ENCODE measurements at regions not wholly inside any gene's neighbourhood (a gene's known extent, or its start where the extent isn't known, plus 50 kb on each side); places are given as distances from the start of the nearest gene placed in this dataset.

- TF ChIP-seq, protein P1, sequence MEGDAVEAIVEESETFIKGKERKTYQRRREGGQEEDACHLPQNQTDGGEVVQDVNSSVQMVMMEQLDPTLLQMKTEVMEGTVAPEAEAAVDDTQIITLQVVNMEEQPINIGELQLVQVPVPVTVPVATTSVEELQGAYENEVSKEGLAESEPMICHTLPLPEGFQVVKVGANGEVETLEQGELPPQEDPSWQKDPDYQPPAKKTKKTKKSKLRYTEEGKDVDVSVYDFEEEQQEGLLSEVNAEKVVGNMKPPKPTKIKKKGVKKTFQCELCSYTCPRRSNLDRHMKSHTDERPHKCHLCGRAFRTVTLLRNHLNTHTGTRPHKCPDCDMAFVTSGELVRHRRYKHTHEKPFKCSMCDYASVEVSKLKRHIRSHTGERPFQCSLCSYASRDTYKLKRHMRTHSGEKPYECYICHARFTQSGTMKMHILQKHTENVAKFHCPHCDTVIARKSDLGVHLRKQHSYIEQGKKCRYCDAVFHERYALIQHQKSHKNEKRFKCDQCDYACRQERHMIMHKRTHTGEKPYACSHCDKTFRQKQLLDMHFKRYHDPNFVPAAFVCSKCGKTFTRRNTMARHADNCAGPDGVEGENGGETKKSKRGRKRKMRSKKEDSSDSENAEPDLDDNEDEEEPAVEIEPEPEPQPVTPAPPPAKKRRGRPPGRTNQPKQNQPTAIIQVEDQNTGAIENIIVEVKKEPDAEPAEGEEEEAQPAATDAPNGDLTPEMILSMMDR (IDR thresholded peaks at IDR 0.05): no peak
- TF ChIP-seq POLR2A (IDR thresholded peaks at IDR 0.05): no peak
These were observed 61.7 kb upstream of the DCAF8L1 start for GRCh38 chrX:28042826-28043564.
